ENCODE measurements at regions not wholly inside any gene's neighbourhood (a gene's known extent, or its start where the extent isn't known, plus 50 kb on each side); places are given as distances from the start of the nearest gene placed in this dataset.

DNA sequence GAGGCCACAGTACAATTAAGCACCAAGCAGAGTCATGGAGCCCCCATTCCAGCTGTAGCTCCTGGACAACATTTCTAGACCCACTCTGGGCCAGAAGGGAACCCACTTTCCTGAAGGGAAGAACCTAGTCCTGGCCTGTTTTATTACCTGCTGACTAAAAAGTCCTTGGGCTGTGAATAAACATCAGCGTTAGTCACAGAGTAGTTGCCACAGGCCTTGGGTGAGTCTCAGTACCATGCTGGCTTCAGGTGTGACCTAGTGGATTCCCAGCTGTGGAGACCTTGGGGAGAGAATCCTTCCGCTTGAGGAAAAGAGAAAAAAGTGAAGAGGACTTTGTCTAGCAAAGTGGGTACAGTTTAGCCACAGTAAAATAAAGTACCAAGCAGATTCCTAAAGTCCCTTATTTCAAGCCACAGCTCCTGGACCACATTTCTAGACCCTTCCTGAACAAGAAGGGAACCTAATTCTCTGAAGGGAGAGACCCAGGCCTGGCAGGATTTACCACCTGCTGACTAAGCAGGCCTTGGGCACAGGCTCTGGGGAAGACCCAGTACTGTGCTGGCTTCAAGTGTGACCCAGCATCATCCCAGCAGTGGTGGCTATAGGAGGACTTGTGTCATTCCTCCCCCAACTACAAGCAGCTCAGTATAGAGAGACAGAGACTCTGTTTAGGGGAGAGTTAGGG is 118.3 kb upstream of the KCNH8 start:
- Histone ChIP-seq H3K79me2 (ENCODE audit: insufficient read depth, low read depth, low read length) (no peaks in the 10 kb centered on the region), H3K4me1 (ENCODE audit: insufficient read depth, low read length, poor library complexity, severe bottlenecking) (no peaks in the 10 kb centered on the region), H3K9me2 (ENCODE audit: insufficient read depth, low read length) (no peaks in the 10 kb centered on the region), H3K9me3 (ENCODE audit: low read length) (no peaks in the 10 kb centered on the region), H3K4me3 (ENCODE audit: low read depth, low read length, poor library complexity, severe bottlenecking) (no peak overlapping the region), H4K20me1 (ENCODE audit: insufficient read depth, low read length) (no peaks in the 10 kb centered on the region), H3K4me2 (ENCODE audit: low read length) (no peak overlapping the region), H2AFZ (ENCODE audit: low read length) (no peak overlapping the region), H3K27ac (ENCODE audit: low read depth, low read length, poor library complexity, severe bottlenecking) (no peak overlapping the region), H3K36me3 (ENCODE audit: insufficient read depth, low read length) (no peaks in the 10 kb centered on the region)
- DNase-seq (ENCODE audit: low spot score): no peak
- intact Hi-C loops (cut with micrococcal nuclease; ENCODE audit: unreplicated experiment): no loop called here
- POLR2A ChIA-PET: no interaction called here
- no TSS peak for BruUV-seq (replicated peaks)
- CTCF ChIA-PET (ENCODE audit: unreplicated experiment): no interaction called here
- TF ChIP-seq CTCF (conservative IDR thresholded peaks at IDR 0.05; ENCODE audit: low read length): no peak
- no peak for TF ChIP-seq EZH2phosphoT487 (IDR thresholded peaks at IDR 0.05; ENCODE audit: borderline replicate concordance, low read depth, low read length)

DNA sequence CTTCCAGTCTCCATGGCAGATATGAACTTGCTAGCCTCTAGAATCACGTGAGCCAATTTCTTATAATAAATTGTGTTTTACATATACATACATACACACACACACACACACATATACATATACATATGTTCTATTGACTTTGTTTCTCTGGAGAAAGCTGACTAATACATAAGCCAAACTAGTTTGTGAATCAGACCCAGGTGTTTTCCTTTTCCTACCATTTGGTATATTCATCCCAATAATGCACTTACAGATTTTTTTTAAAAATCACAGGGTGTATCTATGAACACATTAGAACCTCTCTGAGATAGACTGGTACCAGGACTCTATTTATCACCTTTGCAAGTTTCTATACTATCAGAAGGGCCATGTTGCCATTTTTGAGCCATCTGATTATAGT is 122.9 kb upstream of the KCNH8 start:
- TF ChIP-seq CTCF (conservative IDR thresholded peaks at IDR 0.05; ENCODE audit: low read length) (no peak), EZH2phosphoT487 (IDR thresholded peaks at IDR 0.05; ENCODE audit: borderline replicate concordance, low read depth, low read length) (no peak)
- ChIA-PET CTCF (ENCODE audit: unreplicated experiment) (no interaction called here), POLR2A (no interaction called here)
- Histone ChIP-seq H3K9me2 (ENCODE audit: insufficient read depth, low read length) (no peaks in the 10 kb centered on the region), H3K4me3 (ENCODE audit: low read depth, low read length, poor library complexity, severe bottlenecking) (no peak overlapping the region), H3K9me3 (ENCODE audit: low read length) (no peaks in the 10 kb centered on the region), H2AFZ (ENCODE audit: low read length) (no peak overlapping the region), H3K27ac (ENCODE audit: low read depth, low read length, poor library complexity, severe bottlenecking) (no peak overlapping the region), H3K79me2 (ENCODE audit: insufficient read depth, low read depth, low read length) (no peaks in the 10 kb centered on the region), H3K4me1 (ENCODE audit: insufficient read depth, low read length, poor library complexity, severe bottlenecking) (no peaks in the 10 kb centered on the region), H4K20me1 (ENCODE audit: insufficient read depth, low read length) (no peaks in the 10 kb centered on the region), H3K36me3 (ENCODE audit: insufficient read depth, low read length) (no peaks in the 10 kb centered on the region), H3K4me2 (ENCODE audit: low read length) (no peak overlapping the region)
- intact Hi-C loops (cut with micrococcal nuclease; ENCODE audit: unreplicated experiment): no loop called here
- no peak for DNase-seq (ENCODE audit: low spot score)
- no TSS peak for BruUV-seq (replicated peaks)

- DNase-seq (ENCODE audit: low spot score): no peak
- Histone ChIP-seq H3K9me3 (ENCODE audit: low read length) (no peaks in the 10 kb centered on the region), H3K9me2 (ENCODE audit: insufficient read depth, low read length) (no peaks in the 10 kb centered on the region; the same call in 1 of the 2 replicates), H3K4me1 (ENCODE audit: insufficient read depth, low read length, poor library complexity, severe bottlenecking) (no peaks in the 10 kb centered on the region), H3K27ac (ENCODE audit: low read depth, low read length, poor library complexity, severe bottlenecking) (no peak overlapping the region), H3K4me2 (ENCODE audit: low read length) (no peak overlapping the region), H2AFZ (ENCODE audit: low read length) (no peak overlapping the region), H3K36me3 (ENCODE audit: insufficient read depth, low read length) (no peaks in the 10 kb centered on the region), H4K20me1 (ENCODE audit: insufficient read depth, low read length) (no peaks in the 10 kb centered on the region), H3K79me2 (ENCODE audit: insufficient read depth, low read depth, low read length) (no peaks in the 10 kb centered on the region), H3K4me3 (ENCODE audit: low read depth, low read length, poor library complexity, severe bottlenecking) (no peak overlapping the region)
- no peak for TF ChIP-seq EZH2phosphoT487 (IDR thresholded peaks at IDR 0.05; ENCODE audit: borderline replicate concordance, low read depth, low read length)
- TF ChIP-seq CTCF (conservative IDR thresholded peaks at IDR 0.05; ENCODE audit: low read length): no peak
- POLR2A ChIA-PET: no interaction called here
- no TSS peak for BruUV-seq (replicated peaks)
- CTCF ChIA-PET (ENCODE audit: unreplicated experiment): no interaction called here
- intact Hi-C loops (cut with micrococcal nuclease; ENCODE audit: unreplicated experiment): no loop called here
Observed at GRCh38 chr3:19022546-19022945, 125.8 kb upstream of the KCNH8 start.

All from OCI-LY7 (cell line).